Mesodermal cell (in vitro differentiated cells): ENCODE measurements at regions not wholly inside any gene's neighbourhood (a gene's known extent, or its start where the extent isn't known, plus 50 kb on each side); places are given as distances from the start of the nearest gene placed in this dataset.

ENCODE experiments used
- H3K27ac ChIP-seq: 2 replicates; pipeline ENCODE4 v1.7.0; 2013; ENCODE audit warnings: mild to moderate bottlenecking, low read depth, low read length, moderate library complexity; ENCODE audit not compliant: severe bottlenecking
- H3K36me3 ChIP-seq: 2 replicates; pipeline ENCODE4 v1.7.1; 2013; ENCODE audit warnings: mild to moderate bottlenecking, low read length, moderate library complexity; ENCODE audit not compliant: control insufficient read depth, insufficient read depth
- H3K4me1 ChIP-seq: one replicate; pipeline ENCODE4 v1.7.1; 2013; ENCODE audit warnings: mild to moderate bottlenecking, low read length; ENCODE audit not compliant: insufficient read depth, control insufficient read depth, poor library complexity, severe bottlenecking
- H3K4me3 ChIP-seq: 2 replicates; pipeline ENCODE4 v1.7.0; 2013; ENCODE audit warnings: low read length, control low read depth, mild to moderate bottlenecking; ENCODE audit not compliant: insufficient read depth, poor library complexity, severe bottlenecking; ENCODE audit errors: extremely low read depth
- H3K9me3 ChIP-seq: 2 replicates; pipeline ENCODE4 v1.7.1; 2013; ENCODE audit warnings: mild to moderate bottlenecking, low read length, moderate library complexity; ENCODE audit not compliant: control insufficient read depth
- WGBS, 2 experiments: methylation state at CpG; one replicate each; pipeline ENCODE4 v1.1.5; 2013; ENCODE audit warnings: missing lambda C conversion rate in 2 of 2; ENCODE audit not compliant: insufficient coverage in 2 of 2; 5-methylcytosine and 5-hydroxymethylcytosine counted together

DNA sequence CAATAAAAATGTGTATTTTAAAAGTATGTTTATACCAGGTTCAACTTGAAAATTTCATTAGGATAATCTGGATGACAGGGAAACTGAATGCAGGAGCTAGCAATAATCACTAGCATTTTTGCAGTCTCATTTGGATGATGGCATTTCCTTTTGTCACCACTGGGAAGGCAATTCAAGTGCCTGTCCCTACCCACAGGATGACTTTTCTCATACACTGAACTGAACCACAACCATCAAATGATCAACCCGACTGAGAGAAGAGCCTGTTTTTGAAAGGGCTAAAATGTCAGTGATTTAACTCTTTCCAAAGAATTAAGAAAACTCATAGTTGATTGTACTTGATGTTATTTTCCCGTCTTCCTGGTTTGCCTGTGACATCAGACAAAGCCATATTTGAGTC lies 115.0 kb downstream of the FAM124B start:
- Histone ChIP-seq H3K27ac (no peak overlapping the region), H3K9me3 (no peaks in the 10 kb centered on the region), H3K36me3 (no peaks in the 10 kb centered on the region), H3K4me3 (no peak overlapping the region), H3K4me1 (no peaks in the 10 kb centered on the region)
- no CpG with 5 or more reads among the region's 2 CpGs for WGBS, 2 experiments

- no peak overlapping the region for H3K4me3 ChIP-seq
- no CpG with 5 or more reads among the region's 1 CpG for WGBS, 2 experiments
- no peaks in the 10 kb centered on the region for H3K4me1 ChIP-seq
- H3K9me3 ChIP-seq: no peaks in the 10 kb centered on the region
- H3K36me3 ChIP-seq: no peaks in the 10 kb centered on the region
- no peak overlapping the region for H3K27ac ChIP-seq
Observed at GRCh38 chr2:224284134-224284946, 117.6 kb downstream of the FAM124B start.

GRCh38 chr2:224283466-224283965 lies 118.4 kb downstream of the FAM124B start:
- Histone ChIP-seq H3K4me1 (no peaks in the 10 kb centered on the region), H3K9me3 (no peaks in the 10 kb centered on the region), H3K36me3 (no peaks in the 10 kb centered on the region), H3K27ac (no peak overlapping the region), H3K4me3 (no peak overlapping the region)
- WGBS, 2 experiments: 70 to 89% methylated on average over 3 to 4 of the region's 8 CpGs

GRCh38 chr2:224281374-224281773 lies 120.5 kb downstream of the FAM124B start:
- Histone ChIP-seq H3K9me3 (no peaks in the 10 kb centered on the region), H3K27ac (no peak overlapping the region), H3K4me3 (no peak overlapping the region), H3K4me1 (no peaks in the 10 kb centered on the region), H3K36me3 (no peaks in the 10 kb centered on the region)
- no CpG with 5 or more reads among the region's 2 CpGs for WGBS, 2 experiments

- no peaks in the 10 kb centered on the region for H3K9me3 ChIP-seq
- H3K4me3 ChIP-seq: no peak overlapping the region
- H3K27ac ChIP-seq: no peak overlapping the region
- no peaks in the 10 kb centered on the region for H3K36me3 ChIP-seq
- no peaks in the 10 kb centered on the region for H3K4me1 ChIP-seq
- 88 to 97% methylated on average over 1 to 2 of the region's 3 CpGs for WGBS, 2 experiments
Observed at GRCh38 chr2:224278531-224278930, 123.4 kb downstream of the FAM124B start.

- H3K4me3 ChIP-seq: no peak overlapping the region
- H3K4me1 ChIP-seq: peaks cover 6% of the 10 kb centered on the region
- H3K36me3 ChIP-seq: no peaks in the 10 kb centered on the region
- no peaks in the 10 kb centered on the region for H3K9me3 ChIP-seq
- H3K27ac ChIP-seq: no peak overlapping the region
Observed at GRCh38 chr2:224276251-224276650, 125.7 kb downstream of the FAM124B start.

- Histone ChIP-seq H3K4me3 (no peak overlapping the region), H3K9me3 (no peaks in the 10 kb centered on the region), H3K36me3 (no peaks in the 10 kb centered on the region), H3K27ac (no peak overlapping the region), H3K4me1 (peaks cover 6% of the 10 kb centered on the region)
- whole genome bisulfite sequencing, 2 experiments: 89 to 92% methylated on average over 2 to 6 of the region's 6 CpGs
Observed at GRCh38 chr2:224272237-224272910, 129.5 kb downstream of the FAM124B start.

- H3K27ac ChIP-seq: no peak overlapping the region
- H3K4me1 ChIP-seq: peaks cover 6% of the 10 kb centered on the region
- WGBS, 2 experiments: no CpG with 5 or more reads among the region's 1 CpG
- H3K4me3 ChIP-seq: no peak overlapping the region
- no peaks in the 10 kb centered on the region for H3K36me3 ChIP-seq
- no peaks in the 10 kb centered on the region for H3K9me3 ChIP-seq
Observed at GRCh38 chr2:224271617-224272236, 130.2 kb downstream of the FAM124B start.

DNA sequence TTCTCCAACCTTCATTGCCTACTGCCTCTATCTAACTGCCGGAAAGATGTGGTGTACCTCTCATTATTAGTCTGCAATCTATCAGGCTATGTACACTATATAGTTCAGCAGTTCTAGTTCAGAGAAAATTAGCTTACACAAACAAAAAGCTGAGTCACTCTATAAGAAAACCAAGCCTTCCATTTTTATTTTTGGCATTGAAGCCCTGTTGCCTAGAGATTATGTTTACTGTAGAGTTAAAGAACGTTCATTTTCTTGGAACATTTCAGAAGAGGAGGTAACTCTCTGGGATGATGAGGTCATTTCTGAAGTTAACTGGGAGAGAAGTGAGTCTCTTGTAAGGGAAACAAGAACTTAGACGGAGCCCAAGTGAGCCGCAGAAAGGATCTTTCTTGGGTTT lies 133.5 kb downstream of the FAM124B start:
- peaks cover 16% of the 10 kb centered on the region for H3K4me1 ChIP-seq
- H3K9me3 ChIP-seq: no peaks in the 10 kb centered on the region
- no peak overlapping the region for H3K27ac ChIP-seq
- no peak overlapping the region for H3K4me3 ChIP-seq
- H3K36me3 ChIP-seq: no peaks in the 10 kb centered on the region
- 79% methylated on average over 2 to 4 of the region's 4 CpGs for WGBS, 2 experiments

DNA sequence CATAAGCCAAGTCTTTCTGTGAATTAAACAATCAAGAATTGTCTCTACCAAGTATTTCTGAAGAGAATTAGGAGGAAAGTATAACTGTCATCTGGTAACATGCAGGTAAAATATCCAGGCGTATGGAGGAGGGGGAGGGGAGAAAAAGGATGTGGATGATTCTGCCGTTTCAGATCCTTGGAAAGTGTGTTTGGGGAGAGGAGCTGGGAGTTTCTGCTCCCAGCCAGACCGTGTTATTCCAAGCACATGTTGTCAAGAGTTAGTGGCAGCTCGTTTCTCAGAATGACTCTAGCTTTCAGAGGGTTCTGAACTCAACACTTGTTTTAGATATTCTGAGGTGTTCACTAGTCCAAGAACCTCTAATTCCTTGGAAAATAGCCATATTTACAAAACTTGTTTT lies 137.6 kb downstream of the FAM124B start:
- Histone ChIP-seq H3K9me3 (no peaks in the 10 kb centered on the region), H3K36me3 (no peaks in the 10 kb centered on the region), H3K4me3 (no peak overlapping the region), H3K4me1 (peaks cover 10% of the 10 kb centered on the region), H3K27ac (no peak overlapping the region)
- 56 to 61% methylated on average over 3 of the region's 4 CpGs for WGBS, 2 experiments
